PFSK-1 (cell line): ENCODE measurements at regions not wholly inside any gene's neighbourhood (a gene's known extent, or its start where the extent isn't known, plus 50 kb on each side); places are given as distances from the start of the nearest gene placed in this dataset.

Experiments
- FOXP2 ChIP-seq: optimal IDR thresholded peaks from 2 replicates; pipeline ENCODE3; 2011; ENCODE audit warnings: borderline replicate concordance, control low read depth, inconsistent platforms; ENCODE audit not compliant: insufficient read depth; ENCODE audit errors: extremely low read length, extremely low read depth
- POLR2AphosphoS5 ChIP-seq: IDR thresholded peaks from 2 replicates; pipeline ENCODE4 v1.6.1; 2012; ENCODE audit warnings: low read depth, mild to moderate bottlenecking, control low read depth, low read length, moderate library complexity
- SIN3A ChIP-seq: IDR thresholded peaks from 2 replicates; pipeline ENCODE4 v1.6.1; 2012; ENCODE audit warnings: mild to moderate bottlenecking, low read length, moderate library complexity, borderline replicate concordance; ENCODE audit not compliant: insufficient read depth
- TAF1 ChIP-seq: IDR thresholded peaks from 2 replicates; pipeline ENCODE4 v1.6.1; 2012; ENCODE audit warnings: low read length, control low read depth, borderline replicate concordance; ENCODE audit not compliant: insufficient read depth
- TF ChIP-seq, protein P1 (sequence below), 2 experiments: IDR thresholded peaks; 2 replicates each; pipeline versions ENCODE4 v1.6.1 to v1.8.0; 2011 to 2012; ENCODE audit warnings: low read depth in 2 of 2, low read length in 2 of 2, control low read depth in 1 of 2, inconsistent platforms in 1 of 2, mild to moderate bottlenecking in 1 of 2, moderate library complexity in 1 of 2; ENCODE audit not compliant: insufficient read depth in 1 of 2

DNA sequence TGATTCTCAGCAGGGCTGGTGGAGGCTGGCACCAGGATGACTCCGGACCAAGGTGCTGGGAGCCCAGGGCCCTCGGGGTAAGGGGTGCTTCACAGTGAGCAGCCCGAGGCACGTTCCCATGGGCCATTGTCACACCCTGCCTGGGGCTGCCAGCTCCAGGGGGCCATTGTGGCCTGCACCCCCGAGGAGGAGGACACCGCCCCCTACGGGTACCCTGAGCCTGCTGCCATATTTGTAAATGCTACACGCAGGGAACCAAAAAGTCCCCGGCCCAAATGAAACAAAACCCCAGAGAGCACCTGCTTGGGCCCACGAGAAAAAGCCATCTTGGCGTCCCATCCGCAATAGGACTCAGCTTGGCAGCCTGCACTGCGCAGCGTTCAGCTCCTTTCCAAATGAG is 64.7 kb upstream of the GATA5 start:
- no peak for TF ChIP-seq SIN3A
- no peak for TF ChIP-seq FOXP2
- no peak for TF ChIP-seq POLR2AphosphoS5
- no peak for TF ChIP-seq TAF1
- TF ChIP-seq, protein P1, sequence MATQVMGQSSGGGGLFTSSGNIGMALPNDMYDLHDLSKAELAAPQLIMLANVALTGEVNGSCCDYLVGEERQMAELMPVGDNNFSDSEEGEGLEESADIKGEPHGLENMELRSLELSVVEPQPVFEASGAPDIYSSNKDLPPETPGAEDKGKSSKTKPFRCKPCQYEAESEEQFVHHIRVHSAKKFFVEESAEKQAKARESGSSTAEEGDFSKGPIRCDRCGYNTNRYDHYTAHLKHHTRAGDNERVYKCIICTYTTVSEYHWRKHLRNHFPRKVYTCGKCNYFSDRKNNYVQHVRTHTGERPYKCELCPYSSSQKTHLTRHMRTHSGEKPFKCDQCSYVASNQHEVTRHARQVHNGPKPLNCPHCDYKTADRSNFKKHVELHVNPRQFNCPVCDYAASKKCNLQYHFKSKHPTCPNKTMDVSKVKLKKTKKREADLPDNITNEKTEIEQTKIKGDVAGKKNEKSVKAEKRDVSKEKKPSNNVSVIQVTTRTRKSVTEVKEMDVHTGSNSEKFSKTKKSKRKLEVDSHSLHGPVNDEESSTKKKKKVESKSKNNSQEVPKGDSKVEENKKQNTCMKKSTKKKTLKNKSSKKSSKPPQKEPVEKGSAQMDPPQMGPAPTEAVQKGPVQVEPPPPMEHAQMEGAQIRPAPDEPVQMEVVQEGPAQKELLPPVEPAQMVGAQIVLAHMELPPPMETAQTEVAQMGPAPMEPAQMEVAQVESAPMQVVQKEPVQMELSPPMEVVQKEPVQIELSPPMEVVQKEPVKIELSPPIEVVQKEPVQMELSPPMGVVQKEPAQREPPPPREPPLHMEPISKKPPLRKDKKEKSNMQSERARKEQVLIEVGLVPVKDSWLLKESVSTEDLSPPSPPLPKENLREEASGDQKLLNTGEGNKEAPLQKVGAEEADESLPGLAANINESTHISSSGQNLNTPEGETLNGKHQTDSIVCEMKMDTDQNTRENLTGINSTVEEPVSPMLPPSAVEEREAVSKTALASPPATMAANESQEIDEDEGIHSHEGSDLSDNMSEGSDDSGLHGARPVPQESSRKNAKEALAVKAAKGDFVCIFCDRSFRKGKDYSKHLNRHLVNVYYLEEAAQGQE (IDR thresholded peaks at IDR 0.05; ENCODE audit: insufficient read depth in 1 of 2, low read depth in 2 of 2, low read length in 2 of 2), result no peak

DNA sequence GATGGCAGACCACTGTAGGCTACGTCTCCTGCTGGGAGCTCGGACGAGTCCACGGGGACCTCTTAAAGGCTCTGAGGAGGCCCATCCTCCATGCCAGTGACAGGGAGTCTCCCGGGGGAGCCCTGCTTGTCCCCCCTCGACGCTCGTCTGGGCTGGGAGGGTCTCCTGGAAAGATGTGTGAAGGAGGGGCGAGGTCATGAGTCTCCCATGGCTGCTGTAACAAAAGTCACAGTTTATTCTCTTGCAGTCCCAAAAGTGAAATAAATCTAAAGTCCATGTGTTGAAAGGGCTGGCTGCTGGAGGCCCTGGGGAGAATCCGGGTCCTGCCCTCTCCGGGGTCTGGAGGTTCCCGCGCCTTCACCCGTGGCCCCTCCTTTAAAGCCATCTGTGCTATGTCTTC is 67.1 kb upstream of the GATA5 start:
- no peak for TF ChIP-seq FOXP2
- TF ChIP-seq POLR2AphosphoS5, result no peak
- TF ChIP-seq, protein P1 (IDR thresholded peaks at IDR 0.05; ENCODE audit: insufficient read depth in 1 of 2, low read depth in 2 of 2, low read length in 2 of 2), result no peak
- no peak for TF ChIP-seq TAF1
- TF ChIP-seq SIN3A, result no peak

GRCh38 chr20:62543470-62544302 is 67.9 kb upstream of the GATA5 start:
- TF ChIP-seq, protein P1 (IDR thresholded peaks at IDR 0.05; ENCODE audit: insufficient read depth in 1 of 2, low read depth in 2 of 2, low read length in 2 of 2), result no peak
- TF ChIP-seq TAF1 (no peak), SIN3A (no peak), FOXP2 (no peak), POLR2AphosphoS5 (no peak)

DNA sequence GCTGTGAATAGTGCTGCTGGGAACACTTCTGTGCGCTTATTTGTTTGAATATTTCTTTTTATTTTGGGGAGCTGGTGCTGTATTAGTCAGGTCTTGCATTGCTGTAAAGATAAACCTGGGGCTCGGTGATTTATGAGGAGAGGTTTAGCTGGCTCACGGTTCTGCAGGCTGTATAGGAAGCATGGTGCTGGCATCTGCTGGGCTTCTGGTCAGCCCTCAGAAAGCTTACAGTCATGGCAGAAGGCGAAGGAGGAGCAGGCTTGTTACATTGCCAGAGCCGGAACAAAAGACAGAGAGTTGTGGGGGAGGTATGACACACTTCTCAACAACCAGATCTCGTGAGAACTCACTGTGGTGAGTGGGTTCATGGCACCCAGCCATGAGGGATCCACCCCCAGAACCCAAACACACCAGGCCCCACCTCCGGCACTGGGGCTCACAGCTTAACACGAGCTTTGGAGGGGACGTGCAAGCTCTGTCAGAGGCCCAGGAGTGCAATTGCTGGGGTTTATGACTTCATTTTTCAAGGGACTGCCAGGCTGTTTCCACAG is 68.8 kb upstream of the GATA5 start:
- no peak for TF ChIP-seq TAF1
- TF ChIP-seq, protein P1 (IDR thresholded peaks at IDR 0.05; ENCODE audit: insufficient read depth in 1 of 2, low read depth in 2 of 2, low read length in 2 of 2), result no peak
- no peak for TF ChIP-seq FOXP2
